ENCODE measurements at regions not wholly inside any gene's neighbourhood (a gene's known extent, or its start where the extent isn't known, plus 50 kb on each side); places are given as distances from the start of the nearest gene placed in this dataset.

- H3K9me3 Mint-ChIP-seq = peaks cover 11 to 19% of the 10 kb centered on the region in 2 donors
- DNase-seq (no peak), ATAC-seq (replicated peaks in 1 of 2) (no peak)
- no peak overlapping the region for H3K4me3 Mint-ChIP-seq
- H3K27me3 Mint-ChIP-seq (ENCODE audit: low read depth) = no peaks in the 10 kb centered on the region
- H3K27ac Mint-ChIP-seq = no peak overlapping the region
- H3K4me1 Mint-ChIP-seq (ENCODE audit: low read depth) = no peaks in the 10 kb centered on the region
- H3K36me3 Mint-ChIP-seq (ENCODE audit: insufficient read depth in 2 of 2) = peaks cover 10 to 12% of the 10 kb centered on the region in 2 donors
Measured at GRCh38 chr5:8470489-8470888, 601.5 kb downstream of the MTRR start.

GRCh38 chr5:8471581-8471980 lies 602.6 kb downstream of the MTRR start:
- H3K27me3 Mint-ChIP-seq (ENCODE audit: low read depth) = no peaks in the 10 kb centered on the region
- peaks cover 10 to 12% of the 10 kb centered on the region in 2 donors for H3K36me3 Mint-ChIP-seq (ENCODE audit: insufficient read depth in 2 of 2)
- H3K4me3 Mint-ChIP-seq = no peak overlapping the region
- DNase-seq (no peak), ATAC-seq (replicated peaks in 1 of 2) (no peak)
- H3K27ac Mint-ChIP-seq = no peak overlapping the region
- H3K9me3 Mint-ChIP-seq = peaks cover 11 to 19% of the 10 kb centered on the region in 2 donors
- H3K4me1 Mint-ChIP-seq (ENCODE audit: low read depth) = no peaks in the 10 kb centered on the region

GRCh38 chr5:8473016-8473415 lies 604.1 kb downstream of the MTRR start:
- no peak overlapping the region for H3K4me3 Mint-ChIP-seq
- DNase-seq (no peak), ATAC-seq (replicated peaks in 1 of 2) (no peak)
- H3K4me1 Mint-ChIP-seq (ENCODE audit: low read depth) = no peaks in the 10 kb centered on the region
- no peak overlapping the region for H3K27ac Mint-ChIP-seq
- peaks cover 11 to 19% of the 10 kb centered on the region in 2 donors for H3K9me3 Mint-ChIP-seq
- no peaks in the 10 kb centered on the region for H3K27me3 Mint-ChIP-seq (ENCODE audit: low read depth)
- H3K36me3 Mint-ChIP-seq (ENCODE audit: insufficient read depth in 2 of 2) = peaks cover 10 to 17% of the 10 kb centered on the region in 2 donors

- Mint-ChIP-seq H3K4me3 (no peak overlapping the region), H3K36me3 (ENCODE audit: insufficient read depth in 2 of 2) (peaks cover 10 to 18% of the 10 kb centered on the region in 2 donors), H3K27me3 (ENCODE audit: low read depth) (no peaks in the 10 kb centered on the region), H3K27ac (no peak overlapping the region), H3K9me3 (peaks cover 12 to 17% of the 10 kb centered on the region in 2 donors), H3K4me1 (ENCODE audit: low read depth) (no peaks in the 10 kb centered on the region)
- ATAC-seq (replicated peaks in 1 of 2) (no peak), DNase-seq (no peak)
Measured at GRCh38 chr5:8473827-8474568, 605.0 kb downstream of the MTRR start.

GRCh38 chr5:8474569-8474930 lies 605.6 kb downstream of the MTRR start:
- DNase-seq = no peak
- Mint-ChIP-seq H3K4me1 (ENCODE audit: low read depth) (no peaks in the 10 kb centered on the region), H3K27me3 (ENCODE audit: low read depth) (no peaks in the 10 kb centered on the region), H3K9me3 (peaks cover 12 to 17% of the 10 kb centered on the region in 2 donors), H3K27ac (no peak overlapping the region), H3K4me3 (no peak overlapping the region), H3K36me3 (ENCODE audit: insufficient read depth in 2 of 2) (peaks cover 10 to 18% of the 10 kb centered on the region in 2 donors)
- no peak for ATAC-seq (replicated peaks in 1 of 2)

GRCh38 chr5:8478326-8478725 lies 609.4 kb downstream of the MTRR start:
- no peak overlapping the region for H3K27ac Mint-ChIP-seq
- no peak overlapping the region for H3K4me3 Mint-ChIP-seq
- no peak for DNase-seq
- no peaks in the 10 kb centered on the region for H3K4me1 Mint-ChIP-seq (ENCODE audit: low read depth)
- H3K36me3 Mint-ChIP-seq (ENCODE audit: insufficient read depth in 2 of 2) = peaks cover 0 to 6% of the 10 kb centered on the region in 2 donors
- no peaks in the 10 kb centered on the region for H3K27me3 Mint-ChIP-seq (ENCODE audit: low read depth)
- ATAC-seq (replicated peaks in 1 of 2) = no peak
- peaks cover 1 to 5% of the 10 kb centered on the region in 2 donors for H3K9me3 Mint-ChIP-seq

- no peaks in the 10 kb centered on the region for H3K4me1 Mint-ChIP-seq (ENCODE audit: low read depth)
- no peak overlapping the region for H3K27ac Mint-ChIP-seq
- H3K4me3 Mint-ChIP-seq = no peak overlapping the region
- H3K27me3 Mint-ChIP-seq (ENCODE audit: low read depth) = no peaks in the 10 kb centered on the region
- H3K9me3 Mint-ChIP-seq = peaks cover 1 to 2% of the 10 kb centered on the region in 2 donors
- H3K36me3 Mint-ChIP-seq (ENCODE audit: insufficient read depth in 2 of 2) = peaks cover 0 to 6% of the 10 kb centered on the region in 2 donors
- ATAC-seq (replicated peaks in 1 of 2) (no peak), DNase-seq (no peak)
Measured at GRCh38 chr5:8481007-8481406, 612.1 kb downstream of the MTRR start.

GRCh38 chr5:8491254-8491653 lies 622.3 kb downstream of the MTRR start:
- ATAC-seq (replicated peaks in 1 of 2) (no peak), DNase-seq (no peak)
- Mint-ChIP-seq H3K9me3 (peaks cover 8 to 16% of the 10 kb centered on the region in 2 donors), H3K4me1 (ENCODE audit: low read depth) (no peaks in the 10 kb centered on the region), H3K27ac (no peak overlapping the region), H3K36me3 (ENCODE audit: insufficient read depth in 2 of 2) (peaks cover under 1 to 3% of the 10 kb centered on the region in 2 donors), H3K27me3 (ENCODE audit: low read depth) (no peaks in the 10 kb centered on the region), H3K4me3 (no peak overlapping the region)

GRCh38 chr5:8493176-8493575 lies 624.2 kb downstream of the MTRR start:
- Mint-ChIP-seq H3K4me1 (ENCODE audit: low read depth) (no peaks in the 10 kb centered on the region), H3K27ac (no peak overlapping the region), H3K36me3 (ENCODE audit: insufficient read depth in 2 of 2) (peaks cover 3 to 5% of the 10 kb centered on the region in 2 donors)

GRCh38 chr5:8500426-8500825 lies 631.5 kb downstream of the MTRR start:
- no peak overlapping the region for H3K27ac Mint-ChIP-seq
- no peaks in the 10 kb centered on the region for H3K4me1 Mint-ChIP-seq (ENCODE audit: low read depth)
- DNase-seq (no peak), ATAC-seq (replicated peaks in 1 of 2) (no peak)
- no peaks in the 10 kb centered on the region for H3K27me3 Mint-ChIP-seq (ENCODE audit: low read depth)
- H3K4me3 Mint-ChIP-seq = no peak overlapping the region
- H3K9me3 Mint-ChIP-seq = peaks cover 10 to 24% of the 10 kb centered on the region in 2 donors
- H3K36me3 Mint-ChIP-seq (ENCODE audit: insufficient read depth in 2 of 2) = peaks cover 0 to 5% of the 10 kb centered on the region in 2 donors

More at GRCh38 chr5:8493176-8493575, 624.2 kb downstream of the MTRR start:
- DNase-seq (no peak), ATAC-seq (replicated peaks in 1 of 2) (no peak)
- H3K9me3 Mint-ChIP-seq = peaks cover 16 to 29% of the 10 kb centered on the region in 2 donors
- no peaks in the 10 kb centered on the region for H3K27me3 Mint-ChIP-seq (ENCODE audit: low read depth)
- no peak overlapping the region for H3K4me3 Mint-ChIP-seq

GRCh38 chr5:8505196-8505595 lies 636.2 kb downstream of the MTRR start:
- Mint-ChIP-seq H3K27me3 (ENCODE audit: low read depth) (no peaks in the 10 kb centered on the region), H3K4me1 (ENCODE audit: low read depth) (no peaks in the 10 kb centered on the region), H3K9me3 (peaks cover 1 to 3% of the 10 kb centered on the region in 2 donors), H3K4me3 (no peak overlapping the region), H3K27ac (no peak overlapping the region), H3K36me3 (ENCODE audit: insufficient read depth in 2 of 2) (no peaks in the 10 kb centered on the region)
- ATAC-seq (replicated peaks in 1 of 2) (no peak), DNase-seq (no peak)

- DNase-seq (no peak), ATAC-seq (replicated peaks in 1 of 2) (no peak)
- no peaks in the 10 kb centered on the region for H3K4me1 Mint-ChIP-seq (ENCODE audit: low read depth)
- H3K36me3 Mint-ChIP-seq (ENCODE audit: insufficient read depth in 2 of 2) = no peaks in the 10 kb centered on the region
- no peak overlapping the region for H3K4me3 Mint-ChIP-seq
- peaks cover 1 to 3% of the 10 kb centered on the region in 2 donors for H3K9me3 Mint-ChIP-seq
- H3K27me3 Mint-ChIP-seq (ENCODE audit: low read depth) = no peaks in the 10 kb centered on the region
- no peak overlapping the region for H3K27ac Mint-ChIP-seq
Measured at GRCh38 chr5:8508231-8508630, 639.3 kb downstream of the MTRR start.

GRCh38 chr5:8516356-8516755 lies 647.4 kb downstream of the MTRR start:
- H3K4me1 Mint-ChIP-seq (ENCODE audit: low read depth) = no peaks in the 10 kb centered on the region
- peaks cover 10% of the 10 kb centered on the region in 2 donors for H3K9me3 Mint-ChIP-seq
- H3K4me3 Mint-ChIP-seq = no peak overlapping the region
- H3K27me3 Mint-ChIP-seq (ENCODE audit: low read depth) = no peaks in the 10 kb centered on the region
- H3K27ac Mint-ChIP-seq = no peak overlapping the region
- no peak for DNase-seq
- H3K36me3 Mint-ChIP-seq (ENCODE audit: insufficient read depth in 2 of 2) = no peaks in the 10 kb centered on the region
- ATAC-seq (replicated peaks in 1 of 2) = no peak

GRCh38 chr5:8517456-8517855 lies 648.5 kb downstream of the MTRR start:
- Mint-ChIP-seq H3K4me3 (no peak overlapping the region), H3K4me1 (ENCODE audit: low read depth) (no peaks in the 10 kb centered on the region), H3K9me3 (peaks cover 10% of the 10 kb centered on the region in 2 donors), H3K36me3 (ENCODE audit: insufficient read depth in 2 of 2) (no peaks in the 10 kb centered on the region), H3K27ac (no peak overlapping the region), H3K27me3 (ENCODE audit: low read depth) (no peaks in the 10 kb centered on the region)
- ATAC-seq (replicated peaks in 1 of 2) = no peak
- no peak for DNase-seq
